HG03520 (cell line): ENCODE measurements at regions not wholly inside any gene's neighbourhood (a gene's known extent, or its start where the extent isn't known, plus 50 kb on each side); places are given as distances from the start of the nearest gene placed in this dataset.
"Not testable (repeated sequence)": the region's sequence is repeated elsewhere in the genome, so short reads cannot be mapped to it uniquely, and the experiment has no call there.

Experiments
- ATAC-seq: cut with Tn5 transposase; IDR thresholded peaks from one replicate; pipeline ENCODE4 v1.9.1; 2021; ENCODE audit warnings: mild to moderate bottlenecking, moderate library complexity; ENCODE audit not compliant: unreplicated experiment

DNA sequence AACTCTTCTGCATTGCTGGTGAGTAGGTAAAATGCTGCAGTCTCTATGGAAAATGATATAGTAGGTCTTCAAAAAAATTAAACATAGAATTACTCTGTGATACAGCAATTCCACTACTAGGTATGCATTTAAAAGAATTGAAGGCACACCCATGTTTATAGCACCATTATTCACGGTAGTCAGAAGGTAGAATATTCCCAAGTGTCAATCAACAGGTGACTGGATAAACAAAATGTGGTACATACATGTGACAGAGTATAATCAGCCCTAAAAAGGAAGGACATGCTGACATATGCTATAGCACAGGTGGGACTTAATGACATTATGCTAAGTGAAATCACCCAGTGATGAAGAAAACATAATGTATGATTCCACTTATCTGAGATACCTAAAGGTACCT is 123.3 kb downstream of the CCER1 start:
- no peak for ATAC-seq

GRCh38 chr12:90829044-90829443 is 125.9 kb downstream of the CCER1 start:
- ATAC-seq: no peak

GRCh38 chr12:90828621-90829020 is 126.4 kb downstream of the CCER1 start:
- no peak for ATAC-seq

GRCh38 chr12:90827567-90827966 is 127.4 kb downstream of the CCER1 start:
- ATAC-seq: no peak

DNA sequence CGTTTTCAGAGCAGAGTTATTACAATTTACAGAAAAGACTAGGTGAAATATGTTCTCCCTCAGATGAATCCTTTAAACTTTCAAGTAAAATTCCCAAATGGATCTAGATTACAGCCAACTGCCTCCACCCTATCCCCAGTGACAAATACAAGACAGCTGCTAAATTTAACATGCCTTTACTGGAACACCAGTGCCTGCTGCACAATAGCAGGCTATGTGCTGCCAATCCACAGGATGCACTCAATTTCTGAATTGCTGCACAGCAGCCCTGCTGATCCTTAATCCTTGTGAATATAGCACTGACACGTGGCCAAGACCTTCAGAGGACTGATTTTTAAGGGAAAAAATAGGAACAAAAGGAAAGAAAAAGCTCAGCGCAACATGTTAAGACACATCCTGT is 128.9 kb downstream of the CCER1 start:
- ATAC-seq: no peak

- no peak for ATAC-seq
Measured at GRCh38 chr12:90823859-90824258, 131.1 kb downstream of the CCER1 start.

DNA sequence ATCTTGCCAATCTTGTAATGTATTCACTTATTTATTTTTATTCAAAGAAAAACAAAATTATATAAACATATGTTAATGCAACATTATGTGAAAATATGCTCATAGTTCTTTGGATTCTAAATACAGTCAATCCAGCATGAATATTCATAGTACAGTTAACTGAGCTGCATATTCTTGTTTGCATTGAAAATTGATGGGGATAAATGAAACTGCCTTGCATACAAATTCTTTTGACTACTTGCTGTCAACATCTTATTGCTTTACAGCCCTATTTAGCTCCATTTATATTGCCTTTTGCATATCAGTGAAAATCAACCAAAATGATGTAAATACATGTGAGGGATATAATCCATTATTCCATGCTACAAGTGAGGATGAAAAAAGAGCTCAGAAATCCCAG is 135.3 kb downstream of the CCER1 start:
- ATAC-seq: no peak

GRCh38 chr12:90816353-90817089 is 138.5 kb downstream of the CCER1 start:
- ATAC-seq: no peak

GRCh38 chr12:90809940-90810339 is 145.0 kb downstream of the CCER1 start:
- ATAC-seq: no peak

GRCh38 chr12:90808568-90808967 is 146.4 kb downstream of the CCER1 start:
- ATAC-seq: no peak

DNA sequence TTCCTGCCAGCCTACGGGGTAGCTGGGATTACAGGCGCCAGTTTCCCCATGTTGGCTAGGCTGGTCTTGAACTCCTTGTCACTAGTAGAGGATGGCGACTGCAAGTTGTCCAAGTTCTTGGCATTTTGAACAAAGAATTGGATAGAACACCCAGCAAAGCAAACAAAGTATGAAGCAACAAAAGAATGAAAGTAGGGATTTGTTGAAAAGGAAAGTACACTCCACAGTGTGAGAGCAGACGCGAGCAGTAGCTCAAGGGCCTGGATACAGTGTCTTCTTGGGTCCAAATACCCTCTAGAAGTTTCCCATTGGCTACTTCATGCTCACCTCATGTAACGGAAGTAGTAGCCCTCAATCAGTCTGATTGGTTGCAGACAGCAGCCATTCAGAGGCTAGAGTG is 152.2 kb downstream of the CCER1 start:
- no peak for ATAC-seq

- ATAC-seq: no peak
Measured at GRCh38 chr12:90801776-90802175, 153.2 kb downstream of the CCER1 start.

- no peak for ATAC-seq
Measured at GRCh38 chr12:90794212-90794611, 160.8 kb downstream of the CCER1 start.

- ATAC-seq: not testable (repeated sequence)
Measured at GRCh38 chr12:90792718-90793117, 162.3 kb downstream of the CCER1 start.

DNA sequence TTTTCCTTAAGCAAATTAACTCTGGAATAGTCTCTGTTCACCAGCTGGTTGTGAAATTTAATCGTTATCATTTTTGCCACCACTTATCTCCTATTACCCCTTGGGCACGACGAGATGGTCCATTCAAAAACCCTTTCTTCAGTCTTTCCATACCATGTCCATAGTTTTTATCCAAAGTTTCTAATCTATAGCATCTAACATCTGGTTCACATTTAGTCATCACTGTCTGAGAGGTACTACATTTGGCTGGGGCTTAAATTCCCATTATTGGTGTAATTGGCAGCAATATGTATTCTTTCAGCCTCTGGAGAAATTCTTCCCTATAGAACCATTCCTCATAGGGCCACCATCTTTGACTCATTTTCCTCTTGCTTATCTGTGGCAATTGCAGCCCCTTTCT is 163.5 kb downstream of the CCER1 start:
- no peak for ATAC-seq

- no peak for ATAC-seq
Measured at GRCh38 chr12:90790747-90791146, 164.2 kb downstream of the CCER1 start.

GRCh38 chr12:90773491-90773890 is 181.5 kb downstream of the CCER1 start:
- ATAC-seq: no peak

GRCh38 chr12:90770861-90771260 is 184.1 kb downstream of the CCER1 start:
- no peak for ATAC-seq

- no peak for ATAC-seq
Measured at GRCh38 chr12:90757957-90758356, 197.0 kb downstream of the CCER1 start.

DNA sequence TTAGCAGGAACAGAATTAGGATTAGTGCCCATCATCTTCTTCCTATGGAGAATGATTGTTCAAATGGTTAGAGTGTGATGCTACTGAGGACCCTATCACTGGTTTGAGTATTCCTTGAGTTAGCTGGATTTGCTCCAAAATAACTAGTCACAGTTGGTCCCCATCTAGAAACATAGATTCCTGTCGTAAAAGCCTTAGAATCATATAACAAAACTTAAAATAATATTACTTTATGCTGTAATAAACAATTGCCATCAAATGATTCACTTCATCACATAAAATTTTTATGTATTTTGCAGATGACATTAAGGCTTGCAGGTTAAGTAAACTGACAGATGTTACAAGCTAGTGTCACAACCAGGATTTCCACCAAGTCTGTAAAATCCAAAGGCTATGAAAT is 209.8 kb downstream of the CCER1 start:
- no peak for ATAC-seq

- ATAC-seq: no peak
Measured at GRCh38 chr12:90741611-90742010, 213.4 kb downstream of the CCER1 start.

GRCh38 chr12:90729736-90730135 is 225.2 kb downstream of the CCER1 start:
- ATAC-seq: no peak

DNA sequence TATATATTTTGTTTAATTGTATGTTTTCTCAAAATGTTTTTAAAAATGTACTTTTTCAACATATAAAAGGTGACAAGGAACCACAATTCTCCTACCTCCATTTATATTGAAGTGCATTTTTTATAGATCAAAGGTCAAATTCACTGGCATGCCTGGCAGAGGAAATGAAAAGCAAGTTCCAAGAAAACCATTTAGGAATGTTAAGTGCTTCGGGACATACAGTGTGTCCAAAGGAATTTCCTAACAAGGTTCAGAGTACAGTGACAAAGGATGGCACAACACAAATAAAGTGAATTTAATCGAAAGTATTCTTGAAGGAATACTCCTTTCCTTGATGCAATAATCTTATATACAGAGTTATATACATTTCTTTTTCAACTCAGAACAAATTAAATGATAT is 242.3 kb downstream of the CCER1 start:
- no peak for ATAC-seq
